ENCODE measurements at regions not wholly inside any gene's neighbourhood (a gene's known extent, or its start where the extent isn't known, plus 50 kb on each side); places are given as distances from the start of the nearest gene placed in this dataset.
"Not testable (repeated sequence)": the region's sequence is repeated elsewhere in the genome, so short reads cannot be mapped to it uniquely, and the experiment has no call there.

DNA sequence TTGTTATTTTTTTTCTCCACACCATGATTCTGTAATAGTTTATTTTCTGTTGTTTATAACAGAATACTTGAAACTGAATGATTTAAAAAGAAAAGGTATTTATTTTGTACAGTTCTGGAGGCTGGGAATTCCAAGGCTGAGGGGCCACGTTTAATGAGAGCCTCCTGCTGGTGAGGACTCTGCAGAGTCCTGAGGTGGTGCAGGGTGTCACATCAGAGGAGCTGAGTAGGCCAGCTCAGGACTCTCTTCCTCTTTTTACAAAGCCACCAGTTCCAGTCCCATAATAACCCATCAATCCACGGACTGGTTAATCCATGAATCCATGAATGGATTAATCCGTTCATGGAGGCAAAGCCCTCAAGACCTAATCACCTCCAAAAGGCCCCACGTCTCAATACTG lies 71.6 kb downstream of the TFAP2A start:
- DNase-seq (ENCODE audit: low read depth in 2 of 2), result no peak

DNA sequence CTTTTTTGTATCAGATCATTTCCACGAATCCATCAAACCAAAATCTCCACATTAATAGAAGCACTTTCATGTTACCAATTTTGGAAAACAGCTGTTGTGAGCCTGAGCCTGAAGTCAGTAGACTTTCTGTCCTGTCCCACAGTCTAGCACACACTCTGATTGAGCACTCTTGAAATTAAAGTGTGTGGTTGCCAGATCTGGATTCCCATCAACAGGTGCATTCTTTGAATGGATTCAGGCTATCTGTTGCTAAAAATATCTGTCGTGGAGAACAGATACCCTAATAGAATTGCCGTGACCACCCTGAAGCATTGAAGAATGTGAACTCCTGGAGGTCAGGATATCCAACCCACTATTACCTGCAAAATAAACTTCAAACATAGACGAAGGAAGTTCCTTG lies 73.3 kb downstream of the TFAP2A start:
- DNase-seq (ENCODE audit: low read depth in 2 of 2), result no peak

DNA sequence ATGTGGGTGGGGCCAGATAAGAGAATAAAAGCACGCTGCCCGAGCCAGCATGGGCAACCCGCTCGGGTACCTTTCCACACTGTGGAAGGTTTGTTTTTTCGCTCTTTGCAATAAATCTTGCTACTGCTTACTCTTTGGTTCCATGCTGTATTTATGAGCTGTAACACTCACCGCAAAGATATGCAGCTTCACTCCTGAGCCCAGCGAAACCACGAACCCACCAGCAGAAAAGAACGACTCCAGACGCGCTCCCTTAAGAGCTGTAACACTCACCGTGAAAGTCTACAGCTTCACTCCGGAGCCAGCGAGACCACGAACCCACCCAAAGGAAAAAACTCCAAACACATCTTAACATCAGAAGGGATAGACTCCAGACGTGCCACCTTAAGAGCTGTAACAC lies 76.7 kb downstream of the TFAP2A start:
- DNase-seq (ENCODE audit: low read depth in 2 of 2), result no peak

DNA sequence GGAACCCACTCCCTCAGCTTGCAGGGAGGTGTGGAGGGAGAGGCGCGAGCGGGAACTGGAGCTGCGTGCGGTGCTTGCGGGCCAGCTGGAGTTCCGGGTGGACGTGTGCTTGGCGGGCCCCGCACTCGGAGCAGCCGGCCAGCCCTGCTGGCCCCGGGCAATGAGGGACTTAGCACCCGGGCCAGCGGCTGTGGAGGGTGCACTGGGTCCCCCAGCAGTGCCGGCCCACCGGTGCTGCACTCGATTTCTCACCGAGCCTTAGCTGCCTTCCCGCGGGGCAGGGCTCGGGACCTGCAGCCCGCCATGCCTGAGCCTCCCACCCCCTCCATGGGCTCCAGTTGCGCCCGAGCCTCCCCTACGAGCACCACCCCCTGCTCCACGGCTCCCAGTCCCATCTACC lies 77.5 kb downstream of the TFAP2A start:
- not testable (repeated sequence) for DNase-seq (ENCODE audit: low read depth in 2 of 2)

DNA sequence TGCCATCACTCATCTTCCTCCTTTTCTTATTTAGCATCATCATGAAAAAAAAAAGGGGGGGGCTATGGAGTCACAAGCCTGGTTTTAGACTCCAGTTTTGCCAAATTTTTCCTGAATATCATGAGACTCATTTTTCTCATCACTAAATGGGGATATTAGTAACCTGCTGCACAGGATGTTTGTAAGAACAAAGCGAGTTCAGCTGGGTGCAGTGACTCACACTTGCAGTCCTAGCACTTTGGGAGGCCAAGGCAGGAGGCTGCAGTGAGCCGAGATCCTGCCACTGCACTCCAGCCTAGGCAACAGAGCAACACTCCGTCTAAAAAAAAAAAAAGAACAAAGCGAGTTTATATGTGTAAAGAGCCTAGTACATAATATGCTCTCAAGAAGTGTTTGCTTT lies 82.8 kb downstream of the TFAP2A start:
- no peak for DNase-seq (ENCODE audit: low read depth in 2 of 2)

DNA sequence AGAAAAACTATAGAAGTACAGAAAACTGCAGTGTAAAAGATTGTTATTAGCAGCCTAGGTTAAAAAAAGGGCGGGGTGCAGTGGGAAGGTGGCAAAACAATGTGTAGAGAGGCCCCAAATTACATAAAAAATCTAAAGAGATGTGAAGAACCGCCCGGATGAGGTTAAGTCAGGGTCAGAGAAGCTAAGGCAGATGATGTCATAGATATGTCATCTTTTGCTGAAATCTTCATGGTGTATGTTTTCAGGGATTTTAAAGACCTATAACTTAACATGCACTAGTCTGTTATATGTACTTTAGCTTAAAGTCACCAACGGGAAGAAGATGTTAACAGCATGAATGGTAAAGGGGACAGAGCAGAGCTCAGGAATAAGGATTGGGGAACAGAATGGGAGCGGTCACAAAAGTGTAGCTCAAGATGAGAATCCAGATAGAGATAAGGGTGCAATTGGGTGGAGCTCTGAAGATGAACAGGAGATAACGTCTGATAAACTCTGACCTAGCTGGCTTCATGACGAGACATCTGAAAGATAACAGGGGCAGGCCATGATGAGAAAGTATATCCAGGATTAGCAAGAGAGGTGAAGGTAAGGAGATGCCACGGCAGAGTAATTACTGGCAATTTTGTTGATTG lies 83.4 kb downstream of the TFAP2A start:
- DNase-seq (ENCODE audit: low read depth in 2 of 2), result no peak

DNA sequence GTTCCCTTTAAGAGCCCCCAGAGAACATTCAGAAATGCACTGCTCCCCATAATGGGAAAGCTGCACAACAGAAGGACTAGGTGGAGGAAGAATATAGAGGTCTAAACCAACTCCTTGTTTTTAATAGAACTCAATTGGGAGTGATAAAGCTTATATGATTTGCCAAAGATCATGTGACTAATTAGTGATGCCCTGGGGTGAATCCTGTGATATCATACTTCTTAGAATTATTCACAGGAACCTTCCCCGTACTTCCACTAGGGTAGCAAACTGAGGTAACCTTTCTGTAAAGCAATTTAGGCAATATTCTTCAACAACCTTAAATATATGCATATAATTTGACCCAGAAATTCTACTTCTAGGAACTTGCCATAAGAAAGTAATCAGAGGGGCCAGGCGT lies 84.4 kb downstream of the TFAP2A start:
- DNase-seq (ENCODE audit: low read depth in 2 of 2), result no peak

DNA sequence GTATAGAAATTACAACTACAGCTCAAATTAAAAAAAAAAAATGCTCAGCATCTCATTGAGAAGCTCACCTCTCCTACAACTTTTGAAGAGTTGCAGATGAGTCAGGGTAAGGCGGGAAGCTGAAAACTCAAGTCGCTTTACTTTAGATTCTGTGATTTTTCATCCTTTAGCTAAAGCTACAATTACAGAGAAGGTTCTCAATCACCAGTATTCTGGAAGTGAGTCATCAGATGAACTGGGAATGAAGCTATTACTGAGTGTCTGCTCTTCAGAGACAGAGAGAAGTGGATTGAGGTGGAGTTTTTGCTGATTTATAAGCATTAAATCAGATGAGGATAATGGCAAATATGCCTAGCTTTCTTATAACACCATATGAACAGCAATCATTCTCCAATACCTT lies 91.9 kb downstream of the TFAP2A start:
- no peak for DNase-seq (ENCODE audit: low read depth in 2 of 2)

DNA sequence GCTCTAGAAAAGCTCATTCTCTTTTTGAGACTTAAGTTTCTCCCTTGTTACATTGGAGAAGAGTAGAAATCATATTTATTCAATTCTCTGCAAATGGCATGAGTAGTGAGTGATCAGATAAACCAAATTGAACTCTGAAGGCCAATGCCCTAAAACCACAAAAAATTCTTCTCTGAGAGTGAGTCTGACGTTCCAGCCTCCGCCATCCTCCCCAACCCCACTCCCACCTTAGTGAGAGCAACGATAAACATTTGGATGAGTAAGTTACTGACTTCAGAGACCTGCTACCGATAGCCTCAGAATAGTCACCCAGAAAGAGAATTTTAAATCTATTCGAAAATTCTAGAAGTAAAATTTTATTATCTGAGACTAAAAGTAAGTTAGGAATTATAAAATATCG lies 94.6 kb downstream of the TFAP2A start:
- DNase-seq (ENCODE audit: low read depth in 2 of 2), result no peak

DNA sequence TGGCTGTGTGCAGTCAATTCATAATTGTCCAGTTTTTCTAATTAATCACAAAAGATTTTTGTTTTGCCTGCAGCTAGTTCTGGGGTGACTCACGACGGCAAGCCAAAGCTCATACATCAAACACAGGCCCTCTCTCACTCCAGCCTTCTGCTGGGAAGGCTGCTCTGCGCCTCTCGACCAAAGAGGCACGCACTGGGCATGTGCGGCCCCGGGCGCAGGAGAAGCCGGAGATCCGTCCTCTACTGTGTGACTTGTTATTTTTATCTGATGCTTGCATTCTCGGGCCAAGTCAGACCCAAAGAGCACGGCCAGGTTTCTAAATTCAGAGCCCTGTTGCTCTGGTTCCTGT lies 98.5 kb downstream of the TFAP2A start:
- no peak for DNase-seq (ENCODE audit: low read depth in 2 of 2)

DNA sequence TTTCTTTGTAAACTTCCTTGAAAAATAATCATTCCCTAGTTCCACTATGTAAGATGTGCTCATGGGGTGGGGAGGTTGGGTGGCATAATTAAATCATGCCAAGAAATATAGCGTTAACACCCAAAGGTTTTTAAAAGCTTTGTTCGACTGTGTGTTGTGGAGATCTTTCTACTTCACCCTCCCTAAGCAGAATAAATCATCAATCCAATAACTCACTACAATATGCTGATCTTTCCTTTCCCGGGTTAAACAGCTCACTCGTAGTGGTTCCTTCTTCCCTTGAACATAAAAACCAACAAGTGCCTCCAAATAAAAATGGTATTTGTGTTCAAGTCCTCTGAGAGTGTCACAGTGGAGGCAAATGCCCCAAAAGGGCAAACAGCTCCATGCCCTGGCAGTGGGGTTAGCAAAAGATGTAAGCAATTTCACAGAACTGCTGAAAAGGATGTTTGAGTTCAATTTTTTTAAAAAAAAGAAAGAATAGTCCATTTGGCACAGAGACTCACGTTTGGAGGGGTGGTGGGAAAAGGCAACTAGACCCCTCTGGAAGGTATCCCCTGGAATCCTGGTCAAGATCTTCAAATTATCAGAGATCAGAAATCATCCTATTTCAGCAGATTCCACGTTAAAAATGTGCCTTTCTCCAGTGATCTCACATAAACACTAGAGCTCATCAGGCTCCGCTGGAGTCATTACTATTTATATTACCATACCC lies 99.1 kb downstream of the TFAP2A start:
- DNase-seq (ENCODE audit: low read depth in 2 of 2), result no peak

DNA sequence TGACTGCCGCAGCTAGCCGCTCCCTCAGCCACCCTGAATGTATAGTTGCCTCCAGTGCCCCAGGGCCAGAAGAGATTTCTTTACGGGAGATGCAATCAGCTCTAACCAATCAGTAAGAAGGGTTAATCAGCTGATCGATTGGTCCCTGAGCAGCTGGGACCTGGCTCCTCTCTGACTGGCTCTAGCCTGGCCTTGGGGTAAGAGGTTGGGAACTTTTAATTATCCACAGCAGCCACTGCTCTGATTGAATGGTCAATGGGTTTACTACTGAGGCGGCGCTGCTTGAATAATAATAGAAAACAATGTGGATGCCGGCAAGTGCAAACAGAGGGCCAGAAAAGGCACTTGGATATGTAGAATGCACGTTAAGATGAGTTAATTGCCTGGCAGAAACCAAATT lies 99.8 kb downstream of the TFAP2A start:
- DNase-seq (ENCODE audit: low read depth in 2 of 2), result no peak

DNA sequence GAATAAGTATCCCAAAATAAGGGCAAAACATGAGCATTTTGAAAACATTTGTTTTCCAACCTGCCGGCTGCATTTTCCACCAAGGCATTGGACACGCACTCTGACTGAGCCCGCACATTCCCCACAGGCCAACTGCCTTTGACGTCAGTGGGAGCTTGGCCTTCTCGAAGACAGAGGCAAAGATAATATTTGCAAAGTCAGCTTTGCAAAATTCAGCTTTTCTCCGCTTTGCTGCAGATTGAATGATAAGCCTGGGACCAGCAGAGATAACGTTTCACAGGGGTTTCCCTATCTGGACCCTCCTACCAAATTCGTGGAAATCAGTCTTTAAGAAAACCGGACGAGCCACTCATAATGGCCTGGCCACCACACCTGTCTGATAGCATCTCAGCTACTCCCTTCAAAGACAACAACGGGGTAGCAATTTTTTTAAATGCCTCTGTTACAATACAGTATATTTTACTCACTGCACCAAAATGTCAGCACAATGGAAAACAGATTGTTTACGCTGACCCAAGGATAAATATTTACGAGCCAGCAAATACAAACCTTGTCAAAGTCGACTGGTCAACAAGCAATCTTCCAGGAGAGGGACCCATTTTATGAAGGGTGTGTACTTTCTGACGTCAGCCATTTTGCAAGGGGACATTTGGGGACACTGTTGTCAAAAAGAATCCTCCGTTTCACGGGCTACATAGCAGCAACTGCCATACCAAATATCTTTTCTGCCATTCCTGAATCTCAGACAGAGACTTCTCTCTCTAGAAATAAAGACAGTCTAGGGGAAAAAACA lies 100.5 kb downstream of the TFAP2A start:
- no peak for DNase-seq (ENCODE audit: low read depth in 2 of 2)

DNA sequence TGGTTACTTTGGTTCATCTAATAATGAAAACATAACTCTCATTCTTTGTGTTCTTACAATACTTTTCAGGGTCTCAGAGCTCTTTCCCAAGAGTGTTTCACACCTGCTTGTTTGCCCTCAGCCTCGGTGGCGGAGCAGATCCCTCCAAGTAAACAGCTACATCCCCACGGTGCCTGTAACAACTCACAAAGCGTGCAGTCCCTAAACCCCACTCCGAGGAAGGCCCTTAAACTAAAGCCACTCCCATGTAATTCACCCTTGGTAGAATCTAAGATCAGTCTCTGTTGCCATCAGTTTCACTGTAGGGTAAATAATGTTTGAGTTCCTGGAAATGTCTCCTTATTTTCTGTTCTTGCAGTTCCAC lies 101.1 kb downstream of the TFAP2A start:
- DNase-seq (ENCODE audit: low read depth in 2 of 2), result no peak

DNA sequence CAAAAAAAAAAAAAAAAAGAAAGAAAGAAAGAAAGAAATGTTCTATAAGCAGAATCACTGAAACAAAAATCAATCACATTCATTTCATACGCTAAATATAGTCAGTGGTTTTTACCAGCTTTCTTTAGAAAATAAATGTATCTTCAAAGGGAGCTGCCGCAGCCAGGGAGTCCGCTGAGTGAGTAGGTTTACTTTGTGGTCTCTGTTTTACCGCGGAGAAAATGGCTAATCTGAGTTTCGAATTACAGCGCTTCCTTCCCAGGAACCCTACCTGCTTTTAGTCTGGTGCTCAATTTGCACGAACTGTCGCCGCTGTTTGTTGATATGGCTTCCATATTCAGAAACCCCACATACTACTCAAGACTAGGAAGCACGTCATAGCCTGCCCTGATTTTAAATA lies 102.4 kb downstream of the TFAP2A start:
- no peak for DNase-seq (ENCODE audit: low read depth in 2 of 2)

DNA sequence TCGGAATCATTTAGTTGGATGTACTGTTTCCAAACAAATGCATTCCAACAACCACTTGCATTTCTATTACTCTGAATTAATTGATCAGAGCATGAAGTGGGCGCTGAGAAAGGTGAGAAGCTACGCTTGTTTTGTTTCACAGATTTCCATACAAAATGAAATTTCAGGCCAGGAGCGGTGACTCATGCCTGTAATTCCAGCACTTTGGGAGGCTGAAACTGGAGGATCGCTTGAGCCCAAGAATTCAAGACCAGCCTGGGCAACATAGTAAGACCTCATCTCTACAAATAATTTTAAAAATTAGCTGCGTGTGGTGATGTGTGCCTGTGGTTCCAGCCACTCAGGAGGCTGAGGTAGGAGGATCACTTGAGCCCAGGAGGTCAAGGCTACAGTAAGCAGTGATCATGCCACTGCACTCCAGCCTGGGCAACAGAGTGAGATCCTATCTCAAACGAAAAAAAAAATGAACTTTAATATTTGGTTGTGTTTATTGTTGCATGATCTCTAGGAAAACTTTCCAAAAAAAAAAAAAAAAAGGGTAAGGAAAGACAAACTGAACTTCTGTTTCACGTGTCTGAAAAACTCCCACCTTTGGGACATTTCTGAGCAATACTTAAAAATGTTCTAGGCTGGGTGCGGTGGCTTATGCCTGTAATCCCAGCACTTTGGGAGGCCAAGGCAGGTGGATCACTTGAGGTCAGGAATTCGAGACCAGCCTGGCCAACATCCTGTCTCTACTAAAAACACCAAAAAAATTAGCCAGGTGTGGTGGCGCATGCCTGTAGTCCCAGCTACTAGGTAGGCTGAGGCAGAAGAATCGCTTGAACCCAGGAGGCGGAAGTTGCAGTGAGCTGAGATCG lies 103.1 kb downstream of the TFAP2A start:
- not testable (repeated sequence) for DNase-seq (ENCODE audit: low read depth in 2 of 2)

DNA sequence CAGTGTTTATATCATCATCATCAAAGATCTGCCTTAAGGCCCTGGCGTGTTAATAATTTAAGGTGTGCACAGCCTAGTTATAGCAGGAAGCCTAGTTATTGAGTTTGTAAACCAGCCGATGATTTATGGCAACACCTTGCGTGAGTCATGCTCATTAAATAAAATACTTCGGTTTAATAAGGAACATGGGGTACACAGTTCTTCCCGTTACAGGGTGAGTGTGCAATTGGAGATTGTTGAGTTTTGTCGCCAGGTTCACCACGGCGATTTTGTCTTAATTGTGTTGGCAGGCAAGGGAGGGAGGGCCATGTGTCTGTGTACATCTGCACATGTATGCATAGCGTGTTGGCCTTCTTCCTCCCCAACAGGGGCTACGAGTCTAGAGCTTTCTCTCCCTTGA lies 104.0 kb downstream of the TFAP2A start:
- DNase-seq (ENCODE audit: low read depth in 2 of 2), result no peak

DNA sequence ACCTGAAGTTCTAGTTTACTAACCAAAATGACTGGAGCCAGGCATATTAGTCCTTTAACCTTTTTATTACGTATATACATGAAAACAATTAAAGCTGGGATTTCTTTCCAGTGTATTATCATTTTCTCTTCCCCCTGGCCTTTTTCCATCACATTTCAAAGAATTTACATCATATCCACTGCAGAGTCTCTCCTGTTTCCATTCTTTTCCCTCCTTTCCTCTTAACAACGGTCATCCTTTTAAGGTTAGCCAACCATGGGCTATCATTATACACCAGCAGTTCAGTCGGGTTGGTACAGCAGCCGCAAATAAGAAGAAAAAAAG lies 104.6 kb downstream of the TFAP2A start:
- DNase-seq (ENCODE audit: low read depth in 2 of 2), result no peak

DNA sequence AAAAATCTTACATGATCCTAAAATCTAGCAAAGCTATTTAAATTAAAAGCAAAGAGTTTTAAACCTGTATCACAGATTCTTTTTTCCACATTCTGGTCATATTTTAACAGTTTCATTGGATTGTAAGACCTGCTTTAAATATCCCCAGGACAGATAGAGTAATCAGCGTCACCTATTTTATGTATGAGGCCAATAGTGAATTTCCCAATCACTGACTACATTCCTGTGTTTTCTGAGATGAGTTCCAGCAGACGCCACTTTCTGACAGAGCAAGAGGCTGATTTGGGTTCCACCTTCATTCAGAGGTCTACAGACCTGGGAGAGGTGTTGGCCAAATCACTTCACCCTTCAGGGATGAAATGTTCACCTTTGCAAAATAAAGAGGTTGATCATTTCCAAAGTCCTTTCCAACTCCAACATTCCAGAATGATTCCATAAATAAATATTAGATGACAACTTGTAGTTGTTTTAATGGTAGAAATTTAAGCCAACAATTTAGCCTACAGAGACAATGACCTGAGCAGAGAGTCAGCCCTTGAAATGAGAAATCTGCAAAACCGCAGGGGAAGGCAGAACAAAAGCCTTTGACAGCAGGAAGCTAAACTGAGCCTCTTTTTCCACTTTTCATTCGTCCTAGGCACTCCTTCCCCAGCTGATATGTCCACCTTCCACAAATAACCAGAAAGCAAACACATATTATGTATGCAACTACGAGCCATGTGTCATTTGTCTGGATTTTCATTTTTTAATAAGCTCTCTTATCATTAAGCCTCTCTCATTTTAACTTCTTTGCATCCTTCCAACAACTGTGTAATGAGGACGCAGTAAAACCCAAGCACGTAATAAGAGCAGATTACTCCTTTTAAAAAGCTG lies 105.2 kb downstream of the TFAP2A start:
- no peak for DNase-seq (ENCODE audit: low read depth in 2 of 2)

DNA sequence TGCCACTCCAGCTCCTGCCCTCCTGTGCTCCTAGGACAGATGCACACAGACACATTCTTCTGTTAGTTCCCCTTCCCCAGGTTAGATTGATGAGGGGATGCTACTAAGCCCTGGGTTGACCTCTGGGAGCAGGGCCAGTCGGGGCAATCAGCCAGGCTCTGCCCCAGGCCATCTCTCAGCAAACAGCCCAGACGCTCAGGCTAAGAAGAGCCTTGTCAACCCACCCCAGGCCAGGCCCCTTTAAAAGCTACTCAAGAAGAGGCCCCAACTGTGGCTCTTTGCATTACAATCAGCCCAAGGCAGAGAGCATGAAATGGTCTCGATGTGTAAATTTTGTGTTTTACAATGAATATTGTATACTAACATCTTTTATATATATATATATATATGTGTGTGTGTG lies 107.4 kb downstream of the TFAP2A start:
- DNase-seq (ENCODE audit: low read depth in 2 of 2), result no peak

DNA sequence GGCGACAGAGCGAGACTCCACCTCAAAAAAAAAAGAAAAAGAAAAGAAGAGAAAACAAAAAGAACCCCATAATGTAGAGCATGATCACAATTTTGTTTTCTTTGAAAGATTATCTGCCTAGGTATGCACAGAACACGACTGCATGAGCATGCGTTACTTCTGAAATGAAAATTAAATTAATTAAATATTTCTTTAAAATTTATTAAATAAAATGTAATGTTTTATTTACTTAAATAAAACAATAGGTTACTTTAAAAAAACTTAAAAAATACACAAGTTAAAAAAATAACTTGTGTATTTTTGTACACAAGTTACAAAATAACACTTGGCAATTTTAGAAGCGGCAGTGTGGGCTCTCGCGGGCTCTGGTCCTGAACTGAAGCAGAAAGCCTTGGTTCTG lies 107.8 kb downstream of the TFAP2A start:
- no peak for DNase-seq (ENCODE audit: low read depth in 2 of 2)
